Heart left ventricle (tissue), 13 donors: ENCODE measurements at regions not wholly inside any gene's neighbourhood (a gene's known extent, or its start where the extent isn't known, plus 50 kb on each side); places are given as distances from the start of the nearest gene placed in this dataset.
"Not testable (repeated sequence)": the region's sequence is repeated elsewhere in the genome, so short reads cannot be mapped to it uniquely, and the experiment has no call there.

Experiments used
- POLR2A ChIP-seq, 2 donors: fragments of 450-650 bp; IDR thresholded peaks; one replicate each; pipeline ENCODE4 v1.6.1; 2017; ENCODE audit warnings: antibody characterized with exemption in 2 of 2, mild to moderate bottlenecking in 2 of 2, moderate library complexity in 2 of 2
- TF ChIP-seq, protein P1 (sequence below), 12 donors: fragments of 200-600 bp; sonication (generic) in 4 of 12; IDR thresholded peaks; one replicate each; pipeline versions ENCODE4 v1.5.0 to v1.8.0; 2018 to 2022; ENCODE audit warnings: antibody characterized with exemption in 12 of 12, mild to moderate bottlenecking in 5 of 12
- donor health status: ischemic (EF 13 %, LVEDD 7.1; RV severe dilation, severe dysfunction).
- donor health status: DM: no; HTN: yes; CAD: no.
- donor health status: DM: no; HTN: no; CAD: no.
- donor health status: ischemic (EF 25% LVEDD 6.9; RV normal size, moderate dysfunction).
- donor health status: ischemic (EF 25% LVEDD 5.7; RV mildly dilated, moderate dysfunction).
- donor health status: ischemic (EF 35%, LVEDD 5.7; RV mildly dilated, moderate dysfunction).
- donor health status: nonischemic (EF 11% LVEDD 7.7; RV severe dilation, severe dysfunction).
- donor health status: DM: yes; HTN: yes; CAD: no.
- donor health status: PGD.
- donor health status: ischemic (EF 29% LVEDD 5.4; RV normal size, mild dysfunction).
- donor health status: nonischemic (EF 23%, LVEDD 6.1; RV moderate dilation, normal function).

DNA sequence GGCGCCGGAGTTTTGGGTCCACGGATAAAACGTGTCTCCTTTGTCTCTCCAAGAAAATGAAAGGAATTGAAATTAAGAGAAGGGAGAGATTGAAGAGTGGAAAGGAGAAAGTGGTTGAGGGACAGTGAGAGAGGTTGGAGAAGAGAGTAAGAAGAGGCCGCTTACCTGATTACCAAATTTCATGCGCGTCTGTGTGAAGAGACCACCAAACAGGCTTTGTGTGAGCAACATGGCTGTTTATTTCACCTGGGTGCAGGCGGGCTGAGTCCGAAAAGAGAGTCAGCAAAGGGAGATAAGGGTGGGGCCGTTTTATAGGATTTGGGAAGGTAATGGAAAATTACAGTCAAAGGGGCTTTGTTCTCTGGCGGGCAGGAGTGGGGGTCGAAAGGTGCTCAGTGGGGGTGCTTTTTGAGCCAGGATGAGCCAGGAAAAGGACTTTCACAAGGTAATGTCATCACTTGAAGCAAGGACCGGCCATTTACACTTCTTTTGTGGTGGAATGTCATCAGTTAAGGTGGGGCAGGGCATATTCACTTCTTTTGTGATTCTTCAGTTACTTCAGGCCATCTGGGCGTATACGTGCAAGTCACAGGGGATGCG lies 113.0 kb upstream of the CDH11 start:
- TF ChIP-seq, protein P1, sequence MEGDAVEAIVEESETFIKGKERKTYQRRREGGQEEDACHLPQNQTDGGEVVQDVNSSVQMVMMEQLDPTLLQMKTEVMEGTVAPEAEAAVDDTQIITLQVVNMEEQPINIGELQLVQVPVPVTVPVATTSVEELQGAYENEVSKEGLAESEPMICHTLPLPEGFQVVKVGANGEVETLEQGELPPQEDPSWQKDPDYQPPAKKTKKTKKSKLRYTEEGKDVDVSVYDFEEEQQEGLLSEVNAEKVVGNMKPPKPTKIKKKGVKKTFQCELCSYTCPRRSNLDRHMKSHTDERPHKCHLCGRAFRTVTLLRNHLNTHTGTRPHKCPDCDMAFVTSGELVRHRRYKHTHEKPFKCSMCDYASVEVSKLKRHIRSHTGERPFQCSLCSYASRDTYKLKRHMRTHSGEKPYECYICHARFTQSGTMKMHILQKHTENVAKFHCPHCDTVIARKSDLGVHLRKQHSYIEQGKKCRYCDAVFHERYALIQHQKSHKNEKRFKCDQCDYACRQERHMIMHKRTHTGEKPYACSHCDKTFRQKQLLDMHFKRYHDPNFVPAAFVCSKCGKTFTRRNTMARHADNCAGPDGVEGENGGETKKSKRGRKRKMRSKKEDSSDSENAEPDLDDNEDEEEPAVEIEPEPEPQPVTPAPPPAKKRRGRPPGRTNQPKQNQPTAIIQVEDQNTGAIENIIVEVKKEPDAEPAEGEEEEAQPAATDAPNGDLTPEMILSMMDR (IDR thresholded peaks at IDR 0.05), result not testable (repeated sequence)
- not testable (repeated sequence) for TF ChIP-seq POLR2A (IDR thresholded peaks at IDR 0.05)
